ENCODE measurements at regions not wholly inside any gene's neighbourhood (a gene's known extent, or its start where the extent isn't known, plus 50 kb on each side); places are given as distances from the start of the nearest gene placed in this dataset.
"Not testable (repeated sequence)": the region's sequence is repeated elsewhere in the genome, so short reads cannot be mapped to it uniquely, and the experiment has no call there.

DNA sequence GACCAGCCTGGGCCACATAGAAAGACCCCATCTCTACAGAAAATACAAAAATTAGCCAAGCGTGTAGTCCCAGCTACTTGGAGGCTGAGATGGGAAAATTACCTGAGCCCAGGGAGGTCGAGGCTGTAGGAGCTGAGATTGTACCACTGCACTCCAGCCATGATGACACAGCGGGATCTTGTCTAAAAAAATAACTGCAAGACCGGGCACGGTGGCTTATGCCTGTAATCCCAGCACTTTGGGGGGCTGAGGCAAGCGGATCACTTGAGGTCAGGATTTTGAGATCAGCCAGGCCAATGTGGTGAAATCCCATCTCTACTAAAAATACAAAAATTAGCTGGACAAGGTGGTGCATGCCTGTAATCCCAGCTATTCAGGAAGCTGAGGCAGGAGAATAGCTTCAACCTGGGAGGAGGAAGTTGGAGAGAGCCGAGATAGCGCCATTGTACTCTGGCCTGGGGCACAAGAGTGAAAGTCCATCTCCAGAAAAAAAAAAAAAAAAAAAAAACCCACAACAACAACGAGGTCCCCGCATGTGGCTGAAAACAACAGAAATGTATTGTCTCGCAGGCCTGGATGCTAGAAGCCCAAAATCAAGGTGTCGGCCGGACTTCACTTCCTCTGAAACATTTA, 50.7 kb upstream of the DEFB108B start:
- in situ Hi-C loops (cut with HindIII; ENCODE audit: low sequenced_read_pairs) = not testable (repeated sequence)

GRCh38 chr11:71783191-71783590, 49.8 kb upstream of the DEFB108B start:
- in situ Hi-C loops (cut with HindIII; ENCODE audit: low sequenced_read_pairs); DNase-seq (ENCODE audit: low spot score): not testable (repeated sequence)

More for the DNA sequence above, 50.7 kb upstream of the DEFB108B start:
- DNase-seq (ENCODE audit: low spot score) = not testable (repeated sequence)

All from G401 (cell line).